ENCODE measurements at regions not wholly inside any gene's neighbourhood (a gene's known extent, or its start where the extent isn't known, plus 50 kb on each side); places are given as distances from the start of the nearest gene placed in this dataset.

DNA sequence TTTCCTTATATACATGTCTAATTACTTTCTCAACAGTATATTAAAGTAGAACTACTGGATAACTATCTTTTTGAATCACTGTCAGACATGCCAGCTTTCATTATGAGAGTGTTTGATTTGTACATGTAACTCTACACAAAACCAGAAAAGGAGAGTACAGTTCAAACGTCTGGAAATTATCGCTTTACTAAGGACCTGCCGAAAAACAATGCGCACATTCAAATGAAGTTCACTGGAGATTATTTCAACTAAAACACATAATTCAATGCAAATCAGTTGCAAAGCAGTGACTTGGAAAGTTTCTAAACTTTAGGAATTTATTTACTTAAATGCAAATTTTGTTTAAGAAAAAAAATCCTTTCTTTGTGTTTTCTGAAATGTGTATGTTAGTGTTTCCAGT is 942.5 kb downstream of the EFNA5 start:
- H3K4me1 ChIP-seq (ENCODE audit: insufficient read depth, low read length, poor library complexity, severe bottlenecking), result no peaks in the 10 kb centered on the region
- no peak overlapping the region for H3K4me3 ChIP-seq (ENCODE audit: low read depth, low read length, poor library complexity, severe bottlenecking)
- DNase-seq (ENCODE audit: low spot score), result no peak
- peaks cover 14% of the 10 kb centered on the region for H3K9me3 ChIP-seq (ENCODE audit: low read depth, low read length, poor library complexity, severe bottlenecking)
- intact Hi-C loops (cut with micrococcal nuclease; ENCODE audit: unreplicated experiment), result no loop called here
- no peak for TF ChIP-seq EZH2 (IDR thresholded peaks at IDR 0.05; ENCODE audit: borderline replicate concordance, low read depth, low read length, poor library complexity, severe bottlenecking)
- TF ChIP-seq, protein P1, sequence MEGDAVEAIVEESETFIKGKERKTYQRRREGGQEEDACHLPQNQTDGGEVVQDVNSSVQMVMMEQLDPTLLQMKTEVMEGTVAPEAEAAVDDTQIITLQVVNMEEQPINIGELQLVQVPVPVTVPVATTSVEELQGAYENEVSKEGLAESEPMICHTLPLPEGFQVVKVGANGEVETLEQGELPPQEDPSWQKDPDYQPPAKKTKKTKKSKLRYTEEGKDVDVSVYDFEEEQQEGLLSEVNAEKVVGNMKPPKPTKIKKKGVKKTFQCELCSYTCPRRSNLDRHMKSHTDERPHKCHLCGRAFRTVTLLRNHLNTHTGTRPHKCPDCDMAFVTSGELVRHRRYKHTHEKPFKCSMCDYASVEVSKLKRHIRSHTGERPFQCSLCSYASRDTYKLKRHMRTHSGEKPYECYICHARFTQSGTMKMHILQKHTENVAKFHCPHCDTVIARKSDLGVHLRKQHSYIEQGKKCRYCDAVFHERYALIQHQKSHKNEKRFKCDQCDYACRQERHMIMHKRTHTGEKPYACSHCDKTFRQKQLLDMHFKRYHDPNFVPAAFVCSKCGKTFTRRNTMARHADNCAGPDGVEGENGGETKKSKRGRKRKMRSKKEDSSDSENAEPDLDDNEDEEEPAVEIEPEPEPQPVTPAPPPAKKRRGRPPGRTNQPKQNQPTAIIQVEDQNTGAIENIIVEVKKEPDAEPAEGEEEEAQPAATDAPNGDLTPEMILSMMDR (conservative IDR thresholded peaks at IDR 0.05; ENCODE audit: low read depth, low read length), result no peak
- no peaks in the 10 kb centered on the region for H3K36me3 ChIP-seq (ENCODE audit: insufficient read depth, low read length, poor library complexity, severe bottlenecking)
- no TSS peak for BruUV-seq (replicated peaks)
- H3K27me3 ChIP-seq (replicated peaks; ENCODE audit: insufficient read depth, low read depth, low read length, poor library complexity), result no peaks in the 10 kb centered on the region
- H3K27ac ChIP-seq (ENCODE audit: low read depth, low read length, poor library complexity, severe bottlenecking), result no peak overlapping the region
- CTCF ChIA-PET, result no interaction called here
- POLR2A ChIA-PET (ENCODE audit: low non-redundant PET), result no interaction called here

DNA sequence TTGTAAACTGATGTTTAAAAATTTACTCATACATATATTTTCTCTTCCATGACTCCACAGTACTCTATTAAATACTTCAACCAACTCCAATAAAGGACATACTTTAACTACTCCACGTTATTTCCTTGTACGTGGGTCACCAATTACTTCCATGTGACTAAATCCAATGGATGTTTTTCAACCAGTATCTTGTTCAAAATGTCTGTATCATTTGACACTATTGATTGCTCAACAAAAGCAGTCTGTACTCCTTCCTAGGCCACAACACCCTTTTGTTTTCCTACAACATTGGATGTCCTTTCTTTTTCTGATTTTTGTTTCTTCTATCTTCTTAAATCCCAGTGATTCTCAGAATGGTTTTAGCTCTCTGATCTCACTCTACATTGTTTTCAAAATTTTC is 943.7 kb downstream of the EFNA5 start:
- Histone ChIP-seq H3K4me1 (ENCODE audit: insufficient read depth, low read length, poor library complexity, severe bottlenecking) (no peaks in the 10 kb centered on the region), H3K27ac (ENCODE audit: low read depth, low read length, poor library complexity, severe bottlenecking) (no peak overlapping the region), H3K27me3 (replicated peaks; ENCODE audit: insufficient read depth, low read depth, low read length, poor library complexity) (no peaks in the 10 kb centered on the region), H3K36me3 (ENCODE audit: insufficient read depth, low read length, poor library complexity, severe bottlenecking) (no peaks in the 10 kb centered on the region), H3K9me3 (ENCODE audit: low read depth, low read length, poor library complexity, severe bottlenecking) (peaks cover 2% of the 10 kb centered on the region), H3K4me3 (ENCODE audit: low read depth, low read length, poor library complexity, severe bottlenecking) (no peak overlapping the region)
- ChIA-PET CTCF (no interaction called here), POLR2A (ENCODE audit: low non-redundant PET) (interaction anchor here (0.7 kb wide), 1 partner anchor 14 kb away, joined by 3 read pairs; no protein-coding TSS in a partner anchor)
- TF ChIP-seq, protein P1 (conservative IDR thresholded peaks at IDR 0.05; ENCODE audit: low read depth, low read length), result no peak
- TF ChIP-seq EZH2 (IDR thresholded peaks at IDR 0.05; ENCODE audit: borderline replicate concordance, low read depth, low read length, poor library complexity, severe bottlenecking), result no peak
- intact Hi-C loops (cut with micrococcal nuclease; ENCODE audit: unreplicated experiment), result no loop called here
- DNase-seq (ENCODE audit: low spot score), result no peak
- no TSS peak for BruUV-seq (replicated peaks)

DNA sequence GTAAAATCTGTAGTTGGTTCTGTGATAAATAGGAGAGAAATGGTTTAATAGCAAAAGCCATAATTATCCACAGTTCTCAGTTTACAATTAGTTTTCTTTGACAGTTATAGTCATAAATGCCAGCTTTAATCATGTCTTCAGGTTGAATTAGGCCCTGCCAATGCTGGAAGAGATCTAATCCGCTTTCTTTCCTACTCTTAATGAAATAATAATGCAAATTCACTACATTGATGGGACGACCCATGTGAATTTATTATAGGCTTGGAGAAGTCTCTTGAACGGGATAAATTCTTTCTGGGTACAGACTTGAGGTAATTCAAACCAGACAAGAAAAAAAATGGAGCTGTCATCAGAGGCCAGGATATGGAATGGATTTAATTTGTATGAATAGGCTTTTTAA is 950.4 kb downstream of the EFNA5 start:
- intact Hi-C loops (cut with micrococcal nuclease; ENCODE audit: unreplicated experiment), result no loop called here
- BruUV-seq (replicated peaks), result no TSS peak

More for the DNA sequence above, 950.4 kb downstream of the EFNA5 start:
- CTCF ChIA-PET, result no interaction called here
- no peaks in the 10 kb centered on the region for H3K9me3 ChIP-seq (ENCODE audit: low read depth, low read length, poor library complexity, severe bottlenecking)
- DNase-seq (ENCODE audit: low spot score), result peak; percentile 12
- no peaks in the 10 kb centered on the region for H3K36me3 ChIP-seq (ENCODE audit: insufficient read depth, low read length, poor library complexity, severe bottlenecking)
- no peak for TF ChIP-seq EZH2 (IDR thresholded peaks at IDR 0.05; ENCODE audit: borderline replicate concordance, low read depth, low read length, poor library complexity, severe bottlenecking)
- TF ChIP-seq, protein P1 (conservative IDR thresholded peaks at IDR 0.05; ENCODE audit: low read depth, low read length), result no peak
- no peak overlapping the region for H3K4me3 ChIP-seq (ENCODE audit: low read depth, low read length, poor library complexity, severe bottlenecking)
- POLR2A ChIA-PET (ENCODE audit: low non-redundant PET), result no interaction called here
- H3K4me1 ChIP-seq (ENCODE audit: insufficient read depth, low read length, poor library complexity, severe bottlenecking), result no peaks in the 10 kb centered on the region
- no peaks in the 10 kb centered on the region for H3K27me3 ChIP-seq (replicated peaks; ENCODE audit: insufficient read depth, low read depth, low read length, poor library complexity)
- H3K27ac ChIP-seq (ENCODE audit: low read depth, low read length, poor library complexity, severe bottlenecking), result no peak overlapping the region

Measured in A673 (cell line).